PC-3 (cell line): ENCODE measurements at regions not wholly inside any gene's neighbourhood (a gene's known extent, or its start where the extent isn't known, plus 50 kb on each side); places are given as distances from the start of the nearest gene placed in this dataset.

Experiments
- ATAC-seq: fragments of 200-7000 bp; cut with Tn5 transposase; 2 replicates; pipeline ENCODE4 v1.9.1; 2020; ENCODE audit warnings: mild to moderate bottlenecking, moderate library complexity
- BruUV-seq: library from RNA; stranded (reverse); fragments of 400-500 nt; replicated peaks from 2 replicates; lab custom pipeline; 2021; lab: Mats Ljungman, UMichigan
- CTCF ChIA-PET: fragments of 300-600 bp; sonication (Branson Sonifier 250); formaldehyde crosslinking; loops from one replicate; lab custom pipeline; 2022; ENCODE audit warnings: antibody characterized with exemption; lab: Charles Lee
- POLR2A ChIA-PET: fragments of 300-600 bp; sonication (Branson Sonifier 250); formaldehyde crosslinking; loops from one replicate; lab custom pipeline; 2022; ENCODE audit warnings: antibody characterized with exemption; ENCODE audit not compliant: unreplicated experiment; lab: Charles Lee
- DNase-seq: peaks from one replicate; pipeline ENCODE4 v3.0.0-alpha.2; 2015
- H2AFZ ChIP-seq: fragments of 300-600 bp; sonication (generic); 2 replicates; pipeline ENCODE4 v1.6.0; 2016; ENCODE audit warnings: antibody characterized with exemption, low read length
- H3F3A ChIP-seq: fragments of 300-600 bp; sonication (generic); one replicate; pipeline ENCODE4 v1.6.0; 2017; ENCODE audit warnings: antibody characterized with exemption, low read length, control low read depth, mild to moderate bottlenecking; ENCODE audit not compliant: unreplicated experiment
- H3K27ac ChIP-seq: fragments of 300-600 bp; sonication (generic); 2 replicates; pipeline ENCODE4 v1.5.1; 2016; ENCODE audit warnings: mild to moderate bottlenecking, low read length
- H3K27me3 ChIP-seq: fragments of 300-600 bp; sonication (generic); 2 replicates; pipeline ENCODE4 v1.6.1; 2016; ENCODE audit warnings: low read length, mixed read lengths
- H3K36me3 ChIP-seq: fragments of 300-600 bp; sonication (generic); 2 replicates; pipeline ENCODE4 v1.6.1; 2016; ENCODE audit warnings: low read depth, mixed run types, low read length, mixed read lengths
- H3K4me1 ChIP-seq: fragments of 300-600 bp; sonication (generic); 2 replicates; pipeline ENCODE4 v1.5.1; 2016; ENCODE audit warnings: low read length; ENCODE audit not compliant: insufficient read depth
- H3K4me2 ChIP-seq: fragments of 300-600 bp; sonication (generic); 2 replicates; pipeline ENCODE4 v1.6.0; 2016; ENCODE audit warnings: low read length
- H3K4me3 ChIP-seq: fragments of 300-600 bp; sonication (generic); 2 replicates; pipeline ENCODE4 v1.5.1; 2016; ENCODE audit warnings: mild to moderate bottlenecking, low read length, mixed read lengths
- H3K79me2 ChIP-seq: fragments of 300-600 bp; sonication (generic); 2 replicates; pipeline ENCODE4 v1.6.1; 2017; ENCODE audit warnings: low read length, mixed read lengths
- H3K9ac ChIP-seq: fragments of 300-600 bp; sonication (generic); 2 replicates; pipeline ENCODE4 v1.6.0; 2016; ENCODE audit warnings: mild to moderate bottlenecking, low read length
- H3K9me2 ChIP-seq: fragments of 300-600 bp; sonication (generic); replicated peaks from 2 replicates; pipeline ENCODE4 v1.6.1; 2016; ENCODE audit warnings: mixed run types, low read length, mixed read lengths
- H3K9me3 ChIP-seq: fragments of 300-600 bp; sonication (generic); 2 replicates; pipeline ENCODE4 v1.6.1; 2016; ENCODE audit warnings: low read length, mixed read lengths
- H4K20me1 ChIP-seq: fragments of 300-600 bp; sonication (generic); 2 replicates; pipeline ENCODE4 v1.6.1; 2016; ENCODE audit warnings: low read length, mixed read lengths
- EZH2 ChIP-seq: fragments of 300-600 bp; sonication (generic); IDR thresholded peaks from one replicate; pipeline ENCODE4 v1.6.1; 2017; ENCODE audit warnings: antibody characterized with exemption, mild to moderate bottlenecking, low read length; ENCODE audit not compliant: unreplicated experiment
- EZH2phosphoT487 ChIP-seq: fragments of 300-600 bp; sonication (generic); IDR thresholded peaks from 2 replicates; pipeline ENCODE4 v1.6.1; 2018; ENCODE audit warnings: mild to moderate bottlenecking, antibody characterized with exemption, low read length, borderline replicate concordance
- intact Hi-C: fragments of 100-400 bp; cut with micrococcal nuclease; formaldehyde crosslinking; loops from 2 replicates; pipeline ENCODE4 v1.9.0; 2023
- TF ChIP-seq, protein P1 (sequence below): fragments of 300-600 bp; sonication (generic); conservative IDR thresholded peaks from 2 replicates; pipeline ENCODE4 v1.5.1; 2017; ENCODE audit warnings: antibody characterized with exemption, low read depth, mild to moderate bottlenecking, low read length

GRCh38 chr3:72085036-72085435 lies 300.1 kb upstream of the PROK2 start:
- Histone ChIP-seq H3K4me3 (no peak overlapping the region), H3K9me3 (no peaks in the 10 kb centered on the region), H3K27ac (no peak overlapping the region), H3K27me3 (peaks cover 23% of the 10 kb centered on the region; the same call in 1 of the 2 replicates), H3K9me2 (no peaks in the 10 kb centered on the region), H3K79me2 (no peaks in the 10 kb centered on the region), H3K4me1 (no peaks in the 10 kb centered on the region), H3K36me3 (no peaks in the 10 kb centered on the region), H4K20me1 (no peaks in the 10 kb centered on the region), H3K9ac (no peak overlapping the region), H2AFZ (no peak overlapping the region), H3F3A (no peaks in the 10 kb centered on the region), H3K4me2 (no peak overlapping the region)
- BruUV-seq, result no TSS peak
- ATAC-seq (no peak), DNase-seq (no peak)
- intact Hi-C loops, result no loop called here
- ChIA-PET POLR2A (no interaction called here), CTCF (no interaction called here)
- TF ChIP-seq, protein P1, sequence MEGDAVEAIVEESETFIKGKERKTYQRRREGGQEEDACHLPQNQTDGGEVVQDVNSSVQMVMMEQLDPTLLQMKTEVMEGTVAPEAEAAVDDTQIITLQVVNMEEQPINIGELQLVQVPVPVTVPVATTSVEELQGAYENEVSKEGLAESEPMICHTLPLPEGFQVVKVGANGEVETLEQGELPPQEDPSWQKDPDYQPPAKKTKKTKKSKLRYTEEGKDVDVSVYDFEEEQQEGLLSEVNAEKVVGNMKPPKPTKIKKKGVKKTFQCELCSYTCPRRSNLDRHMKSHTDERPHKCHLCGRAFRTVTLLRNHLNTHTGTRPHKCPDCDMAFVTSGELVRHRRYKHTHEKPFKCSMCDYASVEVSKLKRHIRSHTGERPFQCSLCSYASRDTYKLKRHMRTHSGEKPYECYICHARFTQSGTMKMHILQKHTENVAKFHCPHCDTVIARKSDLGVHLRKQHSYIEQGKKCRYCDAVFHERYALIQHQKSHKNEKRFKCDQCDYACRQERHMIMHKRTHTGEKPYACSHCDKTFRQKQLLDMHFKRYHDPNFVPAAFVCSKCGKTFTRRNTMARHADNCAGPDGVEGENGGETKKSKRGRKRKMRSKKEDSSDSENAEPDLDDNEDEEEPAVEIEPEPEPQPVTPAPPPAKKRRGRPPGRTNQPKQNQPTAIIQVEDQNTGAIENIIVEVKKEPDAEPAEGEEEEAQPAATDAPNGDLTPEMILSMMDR, result no peak
- TF ChIP-seq EZH2, result no peak
- no peak for TF ChIP-seq EZH2phosphoT487

DNA sequence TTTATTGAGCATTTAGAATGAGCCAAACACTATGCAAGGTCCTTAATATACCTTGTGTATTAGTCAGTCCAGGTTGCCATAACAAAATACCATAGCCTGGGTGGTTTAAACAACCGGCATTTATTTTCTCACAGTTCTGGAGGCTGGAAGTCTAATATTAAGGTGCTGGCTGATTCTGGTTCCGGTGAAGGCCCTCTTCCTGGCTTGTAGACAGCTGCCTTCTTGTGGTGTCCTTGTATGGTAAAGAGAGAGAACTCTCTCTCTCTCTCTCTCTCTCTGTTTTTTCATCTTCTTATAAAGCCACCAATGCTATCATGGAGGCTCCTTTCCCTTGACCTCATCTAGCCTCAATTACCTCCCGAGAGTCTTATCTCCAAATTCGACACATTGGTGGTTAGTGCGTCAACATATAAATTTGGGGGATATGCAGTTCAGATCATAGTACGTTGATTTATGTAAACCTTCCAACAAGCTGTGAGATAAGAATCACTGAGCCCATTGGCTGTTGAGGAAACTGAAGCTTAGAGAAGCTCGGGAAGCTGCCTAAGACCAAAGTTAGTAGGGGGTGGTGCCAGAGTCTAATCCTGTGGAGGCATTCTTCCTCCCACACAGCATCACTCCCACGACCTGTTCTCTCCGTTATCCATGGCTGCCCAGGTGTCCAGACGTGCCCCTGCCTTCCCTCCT lies 298.0 kb upstream of the PROK2 start:
- no peaks in the 10 kb centered on the region for H3K36me3 ChIP-seq
- H3K9me3 ChIP-seq, result no peaks in the 10 kb centered on the region
- ATAC-seq, result no peak
- H3F3A ChIP-seq, result no peaks in the 10 kb centered on the region
- no peak overlapping the region for H3K27ac ChIP-seq
- H3K27me3 ChIP-seq, result 0 out of 2 replicates have a peak, but pooled peaks cover 19% of the 10 kb centered on the region
- H4K20me1 ChIP-seq, result no peaks in the 10 kb centered on the region
- no peaks in the 10 kb centered on the region for H3K4me1 ChIP-seq
- DNase-seq, result no peak
- TF ChIP-seq EZH2phosphoT487, result no peak
- TF ChIP-seq, protein P1, result no peak
- no peak for TF ChIP-seq EZH2
- H3K9ac ChIP-seq, result no peak overlapping the region
- no TSS peak for BruUV-seq
- H3K9me2 ChIP-seq, result no peaks in the 10 kb centered on the region
- no peak overlapping the region for H2AFZ ChIP-seq
- no peaks in the 10 kb centered on the region for H3K79me2 ChIP-seq
- intact Hi-C loops, result no loop called here
- POLR2A ChIA-PET, result no interaction called here
- no peak overlapping the region for H3K4me3 ChIP-seq
- CTCF ChIA-PET, result no interaction called here
- no peak overlapping the region for H3K4me2 ChIP-seq

DNA sequence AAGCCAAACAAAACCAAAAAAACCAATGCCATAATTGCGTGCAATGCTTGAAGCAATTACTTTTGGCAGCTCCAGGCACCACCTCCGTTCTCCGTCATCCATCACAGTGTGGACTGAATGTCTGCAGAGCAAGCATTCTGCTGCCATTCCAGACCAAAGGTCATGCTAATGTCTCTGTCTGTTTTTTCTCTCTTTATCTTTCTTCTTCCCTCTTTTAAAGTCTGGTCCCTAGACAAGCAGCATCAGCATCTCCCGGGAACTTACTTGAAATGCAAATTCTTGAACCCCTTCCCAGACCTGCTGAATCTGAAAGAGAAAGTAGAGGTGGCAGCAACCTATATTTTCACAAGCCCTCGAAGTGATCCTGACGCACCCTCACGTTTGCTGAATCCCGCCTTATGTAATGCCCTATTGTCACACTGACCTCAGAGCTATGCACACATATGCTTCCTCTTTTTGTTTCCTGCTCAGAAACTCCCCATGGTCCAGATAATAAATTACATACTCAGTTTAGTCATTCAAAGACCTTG lies 297.3 kb upstream of the PROK2 start:
- DNase-seq (no peak), ATAC-seq (no peak)
- H3K27me3 ChIP-seq, result 0 out of 2 replicates have a peak, but pooled peaks cover 19% of the 10 kb centered on the region
- no TSS peak for BruUV-seq
- TF ChIP-seq EZH2phosphoT487, result no peak
- TF ChIP-seq, protein P1, result no peak
- TF ChIP-seq EZH2, result no peak
- H3K27ac ChIP-seq, result no peak overlapping the region
- no peak overlapping the region for H3K4me3 ChIP-seq
- no peak overlapping the region for H3K9ac ChIP-seq
- H3K36me3 ChIP-seq, result no peaks in the 10 kb centered on the region
- intact Hi-C loops, result no loop called here
- CTCF ChIA-PET, result no interaction called here
- no peaks in the 10 kb centered on the region for H3K9me2 ChIP-seq
- POLR2A ChIA-PET, result no interaction called here
- no peaks in the 10 kb centered on the region for H4K20me1 ChIP-seq
- no peaks in the 10 kb centered on the region for H3F3A ChIP-seq
- H3K9me3 ChIP-seq, result no peaks in the 10 kb centered on the region
- H2AFZ ChIP-seq, result no peak overlapping the region
- H3K4me2 ChIP-seq, result no peak overlapping the region
- no peaks in the 10 kb centered on the region for H3K79me2 ChIP-seq
- no peaks in the 10 kb centered on the region for H3K4me1 ChIP-seq
